ENCODE measurements at regions not wholly inside any gene's neighbourhood (a gene's known extent, or its start where the extent isn't known, plus 50 kb on each side); places are given as distances from the start of the nearest gene placed in this dataset.

- no peaks in the 10 kb centered on the region for H3K27me3 ChIP-seq (ENCODE audit: control insufficient read depth in 2 of 2, insufficient read depth in 2 of 2, low read length in 2 of 2)
- no TSS peak for BruUV-seq (replicated peaks)
- ChIA-PET POLR2A (no interaction called here), CTCF (interaction anchor here (1.0 to 1.1 kb wide), 3 partner anchors 8 to 22 kb away, joined by 3 read pairs; no protein-coding TSS in a partner anchor)
- no peak overlapping the region for H3K27ac ChIP-seq (ENCODE audit: insufficient read depth, low read depth, low read length)
- H3K79me2 ChIP-seq (ENCODE audit: control insufficient read depth, insufficient read depth, low read length) = no peaks in the 10 kb centered on the region
- TF ChIP-seq EZH2 (IDR thresholded peaks at IDR 0.05; ENCODE audit: borderline replicate concordance, low read depth, low read length, severe bottlenecking) = no peak
- TF ChIP-seq POLR2AphosphoS5 (IDR thresholded peaks at IDR 0.05; ENCODE audit: insufficient read depth, low read depth, low read length) = no peak
- no peak for TF ChIP-seq POLR2A (IDR thresholded peaks at IDR 0.05; ENCODE audit: low read depth, low read length)
- TF ChIP-seq CTCF (IDR thresholded peaks at IDR 0.05; ENCODE audit: extremely low read depth in 1 of 2, insufficient read depth in 1 of 2, low read depth in 1 of 2, low read length in 2 of 2) = no peak
- no peak for TF ChIP-seq FOS (IDR thresholded peaks at IDR 0.05; ENCODE audit: borderline replicate concordance, insufficient read depth, low read length)
- TF ChIP-seq MAX (IDR thresholded peaks at IDR 0.05; ENCODE audit: insufficient read depth, insufficient read length) = no peak
- TF ChIP-seq GATA2 (IDR thresholded peaks at IDR 0.05; ENCODE audit: insufficient read depth, insufficient read length, low read depth, low read length) = no peak
- no peak for TF ChIP-seq JUN (IDR thresholded peaks at IDR 0.05; ENCODE audit: borderline replicate concordance, insufficient read depth, insufficient read length, low read depth)
- TF ChIP-seq MYC (IDR thresholded peaks at IDR 0.05; ENCODE audit: low read depth, low read length) = no peak
- peak overlapping the region; percentile 56 for H2AFZ ChIP-seq (ENCODE audit: low read depth, low read length)
- DNase-seq (ENCODE audit: low read depth, low spot score) (peak; percentile 36), FAIRE-seq (peak; percentile 26)
- H3K4me2 ChIP-seq (ENCODE audit: insufficient read depth, low read length) = no peak overlapping the region
- H3K9me3 ChIP-seq (replicated peaks; ENCODE audit: control insufficient read depth, insufficient read depth, low read length) = no peaks in the 10 kb centered on the region
- intact Hi-C loops (cut with micrococcal nuclease) (no loop called here), dilution Hi-C loops (cut with MboI; ENCODE audit: extremely low pct_ligation_motif_present, low sequenced_read_pairs) (no loop called here)
- peaks cover 22% of the 10 kb centered on the region for H3K4me1 ChIP-seq (ENCODE audit: control insufficient read depth, extremely low read depth, insufficient read depth, low read length)
- no peak overlapping the region for H3K9ac ChIP-seq (replicated peaks; ENCODE audit: extremely low read depth, insufficient read depth, low read length)
- no peaks in the 10 kb centered on the region for H3K36me3 ChIP-seq (ENCODE audit: control insufficient read depth in 2 of 2, extremely low read depth in 1 of 2, insufficient read depth in 2 of 2, low read length in 2 of 2)
- H4K20me1 ChIP-seq (replicated peaks; ENCODE audit: control insufficient read depth, extremely low read depth, insufficient read depth, low read length) = no peaks in the 10 kb centered on the region
- H3K9me1 ChIP-seq (replicated peaks; ENCODE audit: control insufficient read depth, extremely low read depth, insufficient read depth, low read length) = no peaks in the 10 kb centered on the region
- H3K4me3 ChIP-seq (replicated peaks in 1 of 3; ENCODE audit: insufficient read depth in 1 of 3, low read depth in 1 of 3, low read length in 3 of 3) = no peak overlapping the region
Observed at GRCh38 chr9:13971966-13972655, 341.8 kb downstream of the NFIB start.

Data from endothelial cell of umbilical vein (primary cell).